B cell (primary cell): ENCODE measurements at regions not wholly inside any gene's neighbourhood (a gene's known extent, or its start where the extent isn't known, plus 50 kb on each side); places are given as distances from the start of the nearest gene placed in this dataset.

ENCODE experiments used
- ATAC-seq: fragments of 200-7000 bp; cut with Tn5 transposase; one replicate; pipeline ENCODE4 v1.10.0; 2021; ENCODE audit warnings: low read depth, mild to moderate bottlenecking, moderate number of reproducible peaks, moderate library complexity
- CTCF ChIA-PET: fragments of 350-600 bp; sonication (Branson Sonifier 250); formaldehyde crosslinking; loops from one replicate; lab custom pipeline; 2021; ENCODE audit warnings: antibody characterized with exemption, inconsistent platforms; lab: Charles Lee
- POLR2A ChIA-PET: fragments of 350-600 bp; sonication (Branson Sonifier 250); formaldehyde crosslinking; loops from one replicate; lab custom pipeline; 2021; ENCODE audit warnings: antibody characterized with exemption; lab: Charles Lee
- DNase-seq: peaks from one replicate; pipeline ENCODE4 v3.0.0; 2013
- H2AFZ ChIP-seq: 2 replicates; pipeline ENCODE4 v1.6.1; 2012; ENCODE audit warnings: mild to moderate bottlenecking, low read depth, low read length; ENCODE audit not compliant: insufficient read depth, poor library complexity, severe bottlenecking
- H3K27ac ChIP-seq, 2 donors: 1 replicate in 1 of 2; 2 replicates in 1 of 2; pipeline ENCODE4 v1.5.1; 2012 to 2013; ENCODE audit warnings: low read length in 2 of 2, mild to moderate bottlenecking in 2 of 2, moderate library complexity in 1 of 2
- H3K27me3 ChIP-seq, 4 experiments: fragments of 200-600 bp in 1 of 4; sonication (generic) in 1 of 4; replicated peaks in 1 of 4; 1 replicate in 2 of 4; 2 replicates in 2 of 4; pipeline versions ENCODE4 v1.6.1 to v1.7.0; 2013 to 2016; ENCODE audit warnings: low read length in 3 of 4, mild to moderate bottlenecking in 2 of 4, mixed read lengths in 1 of 4, moderate library complexity in 1 of 4; ENCODE audit not compliant: insufficient read depth in 4 of 4, control insufficient read depth in 3 of 4; ENCODE audit errors: control extremely low read depth in 1 of 4
- H3K36me3 ChIP-seq, 2 experiments: replicated peaks in 1 of 2; 1 replicate in 1 of 2; 2 replicates in 1 of 2; pipeline versions ENCODE4 v1.6.1 to v1.7.1; 2013; ENCODE audit warnings: low read length in 1 of 2; ENCODE audit not compliant: insufficient read depth in 2 of 2, control insufficient read depth in 1 of 2; ENCODE audit errors: control extremely low read depth in 1 of 2, extremely low read depth in 1 of 2
- H3K4me1 ChIP-seq, 2 donors: fragments of 200-600 bp in 1 of 2; sonication (generic) in 1 of 2; 1 replicate in 1 of 2; 2 replicates in 1 of 2; pipeline versions ENCODE4 v1.5.1 to v1.6.1; 2013 to 2017; ENCODE audit warnings: low read length in 2 of 2; ENCODE audit not compliant: control insufficient read depth in 2 of 2, insufficient read depth in 2 of 2
- H3K4me2 ChIP-seq: replicated peaks from 2 replicates; pipeline ENCODE3; 2012; ENCODE audit warnings: mild to moderate bottlenecking, low read depth, low read length; ENCODE audit not compliant: poor library complexity, severe bottlenecking
- H3K4me3 ChIP-seq, 5 experiments: fragments of 200-600 bp in 1 of 5; sonication (generic) in 1 of 5; 1 replicate in 3 of 5; 2 replicates in 2 of 5; pipeline versions ENCODE4 v1.5.1 to v1.7.0; 2011 to 2016; ENCODE audit warnings: low read length in 4 of 5, mild to moderate bottlenecking in 4 of 5, low read depth in 2 of 5, control low read depth in 1 of 5, moderate library complexity in 1 of 5; ENCODE audit not compliant: insufficient read depth in 1 of 5; ENCODE audit errors: control extremely low read depth in 1 of 5, extremely low read depth in 1 of 5
- H3K79me2 ChIP-seq: fragments of 200-600 bp; sonication (generic); one replicate; pipeline ENCODE4 v1.6.0; 2016; ENCODE audit warnings: low read length; ENCODE audit not compliant: control insufficient read depth, insufficient read depth
- H3K9ac ChIP-seq: fragments of 200-600 bp; sonication (generic); 2 replicates; pipeline ENCODE4 v1.6.1; 2017; ENCODE audit warnings: mild to moderate bottlenecking, low read length, moderate library complexity
- H3K9me3 ChIP-seq, 3 donors: one replicate each; pipeline versions ENCODE4 v1.6.1 to v1.7.1; 2013; ENCODE audit warnings: low read length in 2 of 3; ENCODE audit not compliant: control insufficient read depth in 2 of 3, insufficient read depth in 1 of 3; ENCODE audit errors: control extremely low read depth in 1 of 3
- H4K20me1 ChIP-seq: 2 replicates; pipeline ENCODE4 v1.6.0; 2012; ENCODE audit warnings: mild to moderate bottlenecking, low read length; ENCODE audit not compliant: insufficient read depth, control insufficient read depth, poor library complexity, severe bottlenecking
- H3K27ac Mint-ChIP-seq: one replicate; pipeline ENCODE4 v1.8.0; 2021; ENCODE audit warnings: mixed read lengths
- H3K27me3 Mint-ChIP-seq: one replicate; pipeline ENCODE4 v1.8.0; 2021; ENCODE audit warnings: mixed read lengths
- H3K4me1 Mint-ChIP-seq: one replicate; pipeline ENCODE4 v1.8.0; 2021; ENCODE audit warnings: mixed read lengths
- H3K4me3 Mint-ChIP-seq: one replicate; pipeline ENCODE4 v1.8.0; 2021; ENCODE audit warnings: mixed read lengths
- H3K9me3 Mint-ChIP-seq: one replicate; pipeline ENCODE4 v1.8.0; 2022; ENCODE audit warnings: mixed read lengths; ENCODE audit not compliant: insufficient read depth
- CTCF ChIP-seq: fragments of 200-600 bp; IDR thresholded peaks from one replicate; pipeline ENCODE4 v1.8.0; 2022; ENCODE audit warnings: antibody characterized with exemption, mild to moderate bottlenecking
- EZH2 ChIP-seq: IDR thresholded peaks from 2 replicates; pipeline ENCODE4 v1.6.1; 2012; ENCODE audit warnings: borderline replicate concordance, low read depth, mild to moderate bottlenecking, moderate library complexity, low read length; ENCODE audit not compliant: insufficient read depth, poor library complexity, severe bottlenecking
- WGBS: methylation state at CpG from one replicate; pipeline ENCODE4 v1.1.5; 2013; ENCODE audit warnings: missing lambda C conversion rate; ENCODE audit not compliant: insufficient coverage; 5-methylcytosine and 5-hydroxymethylcytosine counted together
- intact Hi-C: fragments of 100-400 bp; cut with micrococcal nuclease; formaldehyde crosslinking; loops from one replicate; pipeline ENCODE4 v1.10.0; 2022

GRCh38 chr2:114218383-114218782 is 224.1 kb upstream of the DPP10 start:
- Mint-ChIP-seq H3K27ac (no peak overlapping the region), H3K4me3 (no peak overlapping the region), H3K9me3 (no peaks in the 10 kb centered on the region), H3K4me1 (no peaks in the 10 kb centered on the region), H3K27me3 (peaks cover 31% of the 10 kb centered on the region)
- 29% methylated on average over 2 of the region's 2 CpGs for WGBS
- no peak overlapping the region for H3K9ac ChIP-seq
- TF ChIP-seq CTCF (no peak), EZH2 (no peak)
- no peaks in the 10 kb centered on the region for H3K4me1 ChIP-seq
- H3K36me3 ChIP-seq: no peaks in the 10 kb centered on the region
- ATAC-seq (no peak), DNase-seq (no peak)
- intact Hi-C loops: no loop called here
- peaks cover 0 to 6% (median 4%) of the 10 kb centered on the region in 4 experiments for H3K27me3 ChIP-seq
- no peak overlapping the region for H3K27ac ChIP-seq
- no peaks in the 10 kb centered on the region for H4K20me1 ChIP-seq
- no peaks in the 10 kb centered on the region for H3K9me3 ChIP-seq
- ChIA-PET POLR2A (no interaction called here), CTCF (no interaction called here)
- no peak overlapping the region for H2AFZ ChIP-seq
- H3K4me3 ChIP-seq: no peak overlapping the region
- no peaks in the 10 kb centered on the region for H3K79me2 ChIP-seq
- no peak overlapping the region for H3K4me2 ChIP-seq

GRCh38 chr2:114219456-114219855 is 223.0 kb upstream of the DPP10 start:
- intact Hi-C loops: no loop called here
- Histone ChIP-seq H3K9me3 (no peaks in the 10 kb centered on the region), H3K79me2 (no peaks in the 10 kb centered on the region), H3K36me3 (no peaks in the 10 kb centered on the region), H3K4me1 (no peaks in the 10 kb centered on the region), H3K27ac (no peak overlapping the region), H3K4me3 (no peak overlapping the region), H3K9ac (no peak overlapping the region), H3K27me3 (peaks cover 0 to 6% (median 4%) of the 10 kb centered on the region in 4 experiments), H4K20me1 (no peaks in the 10 kb centered on the region), H3K4me2 (no peak overlapping the region), H2AFZ (no peak overlapping the region)
- Mint-ChIP-seq H3K27me3 (peaks cover 31% of the 10 kb centered on the region), H3K4me3 (no peak overlapping the region), H3K9me3 (no peaks in the 10 kb centered on the region), H3K4me1 (no peaks in the 10 kb centered on the region), H3K27ac (no peak overlapping the region)
- TF ChIP-seq CTCF: no peak
- ChIA-PET CTCF (no interaction called here), POLR2A (no interaction called here)
- 80% methylated on average over 1 of the region's 1 CpG for WGBS
- DNase-seq (no peak), ATAC-seq (no peak)
